ENCODE measurements at regions not wholly inside any gene's neighbourhood (a gene's known extent, or its start where the extent isn't known, plus 50 kb on each side); places are given as distances from the start of the nearest gene placed in this dataset.

GRCh38 chr3:95654570-95655362 is 1159.6 kb upstream of the EPHA6 start:
- no peak overlapping the region for H3K9ac ChIP-seq (ENCODE audit: low read length)
- no peaks in the 10 kb centered on the region for H3K79me2 ChIP-seq (ENCODE audit: insufficient read depth, low read length)
- H3K36me3 ChIP-seq (ENCODE audit: low read length), result no peaks in the 10 kb centered on the region
- no peak overlapping the region for H2AFZ ChIP-seq (ENCODE audit: low read depth, low read length, severe bottlenecking)
- H3K4me2 ChIP-seq (ENCODE audit: low read depth, low read length, poor library complexity, severe bottlenecking), result no peak overlapping the region
- no peak for TF ChIP-seq CTCF (IDR thresholded peaks at IDR 0.05; ENCODE audit: insufficient read depth, low read length, poor library complexity, severe bottlenecking)
- TF ChIP-seq EZH2phosphoT487 (conservative IDR thresholded peaks at IDR 0.05; ENCODE audit: low read length), result no peak
- H3K9me3 ChIP-seq (ENCODE audit: insufficient read depth, low read length), result no peaks in the 10 kb centered on the region
- no peaks in the 10 kb centered on the region for H4K20me1 ChIP-seq (ENCODE audit: low read depth, low read length)
- H3K4me3 ChIP-seq (ENCODE audit: insufficient read depth, low read length, poor library complexity, severe bottlenecking), result no peak overlapping the region
- no peaks in the 10 kb centered on the region for H3K27me3 ChIP-seq (ENCODE audit: low read length)
- H3K9me2 ChIP-seq (replicated peaks; ENCODE audit: insufficient read depth, low read length), result no peaks in the 10 kb centered on the region
- no peaks in the 10 kb centered on the region for H3F3A ChIP-seq (ENCODE audit: insufficient read depth)
- H3K27ac ChIP-seq (ENCODE audit: low read depth, low read length), result no peak overlapping the region

GRCh38 chr3:95655363-95655986 is 1158.9 kb upstream of the EPHA6 start:
- H3K4me3 ChIP-seq (ENCODE audit: insufficient read depth, low read length, poor library complexity, severe bottlenecking), result no peak overlapping the region
- no peaks in the 10 kb centered on the region for H3F3A ChIP-seq (ENCODE audit: insufficient read depth)
- H3K9me3 ChIP-seq (ENCODE audit: insufficient read depth, low read length), result no peaks in the 10 kb centered on the region
- H3K27ac ChIP-seq (ENCODE audit: low read depth, low read length), result no peak overlapping the region
- H3K79me2 ChIP-seq (ENCODE audit: insufficient read depth, low read length), result no peaks in the 10 kb centered on the region
- no peaks in the 10 kb centered on the region for H3K27me3 ChIP-seq (ENCODE audit: low read length)
- no peak overlapping the region for H3K4me2 ChIP-seq (ENCODE audit: low read depth, low read length, poor library complexity, severe bottlenecking)
- H3K9ac ChIP-seq (ENCODE audit: low read length), result no peak overlapping the region
- no peaks in the 10 kb centered on the region for H4K20me1 ChIP-seq (ENCODE audit: low read depth, low read length)
- no peak for TF ChIP-seq CTCF (IDR thresholded peaks at IDR 0.05; ENCODE audit: insufficient read depth, low read length, poor library complexity, severe bottlenecking)
- H2AFZ ChIP-seq (ENCODE audit: low read depth, low read length, severe bottlenecking), result no peak overlapping the region
- no peaks in the 10 kb centered on the region for H3K36me3 ChIP-seq (ENCODE audit: low read length)
- no peaks in the 10 kb centered on the region for H3K9me2 ChIP-seq (replicated peaks; ENCODE audit: insufficient read depth, low read length)

- no peaks in the 10 kb centered on the region for H3K9me3 ChIP-seq (ENCODE audit: insufficient read depth, low read length)
- no peaks in the 10 kb centered on the region for H3K36me3 ChIP-seq (ENCODE audit: low read length)
- TF ChIP-seq EZH2phosphoT487 (conservative IDR thresholded peaks at IDR 0.05; ENCODE audit: low read length), result no peak
- no peak for TF ChIP-seq CTCF (IDR thresholded peaks at IDR 0.05; ENCODE audit: insufficient read depth, low read length, poor library complexity, severe bottlenecking)
- H3K27ac ChIP-seq (ENCODE audit: low read depth, low read length), result no peak overlapping the region
- H3K9ac ChIP-seq (ENCODE audit: low read length), result no peak overlapping the region
- no peak overlapping the region for H3K4me2 ChIP-seq (ENCODE audit: low read depth, low read length, poor library complexity, severe bottlenecking)
- no peaks in the 10 kb centered on the region for H4K20me1 ChIP-seq (ENCODE audit: low read depth, low read length)
- H3K79me2 ChIP-seq (ENCODE audit: insufficient read depth, low read length), result no peaks in the 10 kb centered on the region
- no peak overlapping the region for H3K4me3 ChIP-seq (ENCODE audit: insufficient read depth, low read length, poor library complexity, severe bottlenecking)
- no peaks in the 10 kb centered on the region for H3K9me2 ChIP-seq (replicated peaks; ENCODE audit: insufficient read depth, low read length)
- H3K27me3 ChIP-seq (ENCODE audit: low read length), result no peaks in the 10 kb centered on the region
- H2AFZ ChIP-seq (ENCODE audit: low read depth, low read length, severe bottlenecking), result no peak overlapping the region
- H3F3A ChIP-seq (ENCODE audit: insufficient read depth), result no peaks in the 10 kb centered on the region
These were observed 1143.6 kb upstream of the EPHA6 start for GRCh38 chr3:95670765-95671164.
